GM12864 (cell line): ENCODE measurements at regions not wholly inside any gene's neighbourhood (a gene's known extent, or its start where the extent isn't known, plus 50 kb on each side); places are given as distances from the start of the nearest gene placed in this dataset.

Source experiments
- DNase-seq: peaks from one replicate; pipeline ENCODE4 v3.0.0-alpha.2; 2011; ENCODE audit warnings: low read depth
- H3K4me3 ChIP-seq: 2 replicates; pipeline ENCODE4 v1.5.1; 2011; ENCODE audit warnings: mild to moderate bottlenecking, low read depth, low read length, control low read depth
- TF ChIP-seq, protein P1 (sequence below): IDR thresholded peaks from 2 replicates; pipeline ENCODE4 v1.5.1; 2011; ENCODE audit warnings: low read depth, mild to moderate bottlenecking, moderate library complexity, low read length, control low read depth, inconsistent platforms; ENCODE audit errors: missing control alignments

DNA sequence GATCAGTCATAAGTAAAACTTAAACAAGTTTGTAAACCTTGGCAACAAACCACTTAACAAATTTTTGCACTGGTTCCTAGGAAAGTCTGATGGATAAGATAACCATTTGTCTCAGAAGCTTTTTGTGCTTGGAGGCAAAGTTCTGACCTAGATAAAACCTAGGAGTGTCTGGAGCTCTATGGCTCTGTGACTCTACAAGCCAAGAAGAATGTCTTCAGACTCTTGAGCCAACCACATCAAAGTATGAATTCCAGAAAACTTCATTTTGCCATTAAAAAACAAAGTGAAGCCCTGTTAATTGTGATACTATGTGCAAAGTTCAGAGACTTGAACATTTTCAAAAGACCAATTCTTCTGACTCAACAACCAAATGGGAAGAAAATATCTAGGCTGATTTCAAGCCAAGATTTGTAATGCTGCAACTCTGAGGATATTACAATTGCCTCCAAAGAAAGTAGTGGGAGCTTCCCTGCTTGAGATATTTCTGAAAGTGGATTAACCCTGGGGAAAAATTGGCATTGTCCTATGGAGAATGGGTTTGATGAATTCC is 158.1 kb upstream of the FOXQ1 start:
- H3K4me3 ChIP-seq: no peak overlapping the region
- no peak for DNase-seq
- TF ChIP-seq, protein P1, sequence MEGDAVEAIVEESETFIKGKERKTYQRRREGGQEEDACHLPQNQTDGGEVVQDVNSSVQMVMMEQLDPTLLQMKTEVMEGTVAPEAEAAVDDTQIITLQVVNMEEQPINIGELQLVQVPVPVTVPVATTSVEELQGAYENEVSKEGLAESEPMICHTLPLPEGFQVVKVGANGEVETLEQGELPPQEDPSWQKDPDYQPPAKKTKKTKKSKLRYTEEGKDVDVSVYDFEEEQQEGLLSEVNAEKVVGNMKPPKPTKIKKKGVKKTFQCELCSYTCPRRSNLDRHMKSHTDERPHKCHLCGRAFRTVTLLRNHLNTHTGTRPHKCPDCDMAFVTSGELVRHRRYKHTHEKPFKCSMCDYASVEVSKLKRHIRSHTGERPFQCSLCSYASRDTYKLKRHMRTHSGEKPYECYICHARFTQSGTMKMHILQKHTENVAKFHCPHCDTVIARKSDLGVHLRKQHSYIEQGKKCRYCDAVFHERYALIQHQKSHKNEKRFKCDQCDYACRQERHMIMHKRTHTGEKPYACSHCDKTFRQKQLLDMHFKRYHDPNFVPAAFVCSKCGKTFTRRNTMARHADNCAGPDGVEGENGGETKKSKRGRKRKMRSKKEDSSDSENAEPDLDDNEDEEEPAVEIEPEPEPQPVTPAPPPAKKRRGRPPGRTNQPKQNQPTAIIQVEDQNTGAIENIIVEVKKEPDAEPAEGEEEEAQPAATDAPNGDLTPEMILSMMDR: no peak

DNA sequence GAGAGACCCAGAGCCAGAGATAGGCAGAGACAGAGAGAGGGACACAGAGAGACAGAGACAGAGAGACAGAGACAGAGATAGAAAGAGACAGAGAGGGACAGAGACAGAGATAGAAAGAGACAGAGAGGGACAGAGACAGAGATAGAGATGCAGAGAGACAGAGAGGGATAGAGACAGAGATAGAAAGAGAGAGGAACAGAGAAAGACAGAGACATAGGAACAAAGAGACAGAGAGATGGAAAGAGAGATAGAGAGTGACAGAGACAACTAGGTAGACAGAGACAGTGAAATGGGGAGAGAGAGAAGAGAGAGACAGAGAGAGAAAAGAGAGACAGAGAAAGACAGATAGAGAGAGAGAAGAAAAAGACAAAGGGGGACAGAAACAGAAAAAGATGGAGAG is 165.4 kb upstream of the FOXQ1 start:
- TF ChIP-seq, protein P1: no peak
- H3K4me3 ChIP-seq: no peak overlapping the region
- DNase-seq: no peak

DNA sequence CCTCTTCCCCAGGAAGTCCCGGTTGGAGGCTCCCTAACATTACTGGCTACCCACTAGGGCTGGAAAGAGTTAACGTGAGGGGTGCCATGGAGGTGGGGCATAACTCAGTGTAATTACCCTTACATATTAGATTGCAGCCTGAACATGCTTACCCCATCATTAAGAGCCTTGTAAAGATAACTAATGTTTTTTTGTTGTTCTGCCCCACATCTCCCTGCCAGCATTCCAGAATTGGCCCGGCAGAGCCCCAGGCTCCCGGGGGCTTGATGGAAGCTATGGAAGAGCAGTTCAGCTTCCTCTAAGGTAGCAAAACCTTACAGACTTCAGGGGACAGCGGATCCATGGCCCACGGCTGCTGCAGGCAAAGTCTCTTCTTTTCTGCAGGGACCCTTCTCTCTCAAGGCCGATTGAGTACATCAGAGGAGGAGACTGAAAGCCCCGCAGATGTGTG is 166.1 kb upstream of the FOXQ1 start:
- TF ChIP-seq, protein P1: no peak

DNA sequence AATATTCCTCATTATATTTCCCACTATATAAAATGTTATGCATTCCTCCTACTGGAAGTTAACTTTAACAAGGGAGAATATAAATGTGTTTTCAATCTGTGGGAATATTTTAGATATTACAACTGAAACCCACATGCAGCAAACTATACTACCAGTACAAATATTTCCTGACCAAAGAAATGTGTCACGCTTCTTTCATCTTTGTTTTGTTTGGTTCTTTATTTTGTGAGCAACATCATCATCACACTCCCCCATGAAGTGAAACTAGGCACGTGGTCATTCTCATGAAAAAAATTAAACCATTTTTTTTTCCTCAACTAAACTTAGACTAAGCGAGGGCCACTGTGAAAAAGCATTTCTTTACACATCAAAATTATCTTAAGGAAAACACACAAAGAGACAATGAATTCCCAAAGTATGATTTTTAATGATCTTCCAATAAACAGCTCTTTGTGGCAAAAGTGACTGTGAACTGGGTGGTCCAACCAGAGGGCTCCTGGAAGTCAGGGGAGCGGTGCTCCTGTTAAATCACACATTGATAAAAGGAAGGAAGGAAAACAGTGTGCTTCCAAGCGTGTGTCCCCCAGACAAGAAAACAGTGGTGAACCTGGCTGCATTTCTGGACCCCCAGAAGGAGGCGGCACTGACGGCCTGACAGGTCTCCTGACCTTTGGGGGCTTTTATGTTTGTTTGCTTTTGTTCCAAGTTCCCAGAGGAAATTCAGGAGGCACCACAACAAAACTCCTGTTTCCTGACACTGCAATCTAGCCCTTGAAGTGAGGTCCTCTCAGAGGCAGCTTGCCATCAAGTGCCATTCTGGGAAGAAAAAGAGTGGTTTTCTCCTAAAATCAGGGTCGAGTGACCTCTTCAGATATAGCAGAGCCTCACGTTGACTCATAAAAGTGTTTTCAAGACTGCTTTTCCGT is 166.8 kb upstream of the FOXQ1 start:
- H3K4me3 ChIP-seq: no peak overlapping the region
- TF ChIP-seq, protein P1: no peak
- no peak for DNase-seq

More for the DNA sequence above, 166.1 kb upstream of the FOXQ1 start:
- DNase-seq: no peak
- no peak overlapping the region for H3K4me3 ChIP-seq

DNA sequence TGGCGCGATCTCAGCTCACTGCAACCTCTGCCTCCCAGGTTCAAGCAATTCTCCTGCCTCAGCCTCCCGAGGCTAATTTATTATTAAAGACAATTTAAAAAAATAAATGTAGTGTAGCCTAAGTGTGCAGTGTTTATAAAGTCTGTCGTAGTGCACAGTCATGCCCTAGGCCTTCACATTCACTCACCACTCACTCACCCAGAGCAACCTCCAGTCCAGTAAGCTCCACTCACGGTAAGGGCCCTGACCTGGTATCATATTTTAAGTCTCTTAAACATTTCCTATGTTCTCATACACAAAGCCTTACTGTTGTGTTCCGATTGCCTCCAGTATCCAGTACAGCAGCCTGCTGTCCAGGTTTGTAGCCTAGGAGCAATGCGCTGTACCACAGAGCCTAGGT is 168.2 kb upstream of the FOXQ1 start:
- H3K4me3 ChIP-seq: no peak overlapping the region
- TF ChIP-seq, protein P1: no peak
- DNase-seq: no peak

DNA sequence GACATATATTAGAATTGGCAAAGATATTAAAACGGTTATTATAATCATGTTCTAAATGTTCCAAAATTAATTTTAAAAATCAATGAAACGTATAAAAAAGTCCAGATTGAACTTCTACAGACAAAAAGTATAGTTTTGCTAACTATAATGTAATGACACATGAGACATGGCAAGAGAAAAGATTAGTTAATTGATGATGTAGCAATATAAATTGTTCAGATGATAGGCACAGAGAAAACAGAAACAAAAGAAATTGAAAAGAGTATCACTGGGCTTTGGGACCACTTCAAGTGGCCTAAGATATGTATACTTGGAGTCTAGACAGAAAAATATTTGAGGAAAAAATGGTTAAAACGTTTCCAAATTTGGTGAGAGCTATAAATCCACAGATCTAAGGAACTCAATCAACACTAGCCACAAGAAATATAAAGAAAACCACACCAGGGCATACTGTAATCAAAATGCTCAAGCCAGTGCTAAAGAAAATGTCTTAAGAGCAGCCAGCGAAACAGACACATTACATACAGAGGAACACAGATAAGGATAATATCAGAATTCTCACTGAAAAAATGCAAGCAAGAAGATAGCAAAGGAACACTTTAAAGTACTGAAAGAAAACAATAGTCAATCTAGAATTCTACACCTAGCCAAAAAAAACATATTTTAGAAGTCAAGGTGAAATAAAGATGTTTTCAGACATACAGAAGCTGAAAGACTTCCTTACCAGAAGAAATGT is 172.6 kb upstream of the FOXQ1 start:
- no peak overlapping the region for H3K4me3 ChIP-seq
- DNase-seq: no peak
- TF ChIP-seq, protein P1: no peak
